SK-N-SH treated with all-trans-retinoic acid at 6 μM for 48 hours (cell line): ENCODE measurements at regions not wholly inside any gene's neighbourhood (a gene's known extent, or its start where the extent isn't known, plus 50 kb on each side); places are given as distances from the start of the nearest gene placed in this dataset.

Experiments
- BACH2 ChIP-seq: fragments of 250-450 bp; sonication (Bioruptor Pico); IDR thresholded peaks from 2 replicates; pipeline ENCODE4 v1.9.0; 2021; ENCODE audit warnings: mild to moderate bottlenecking, borderline replicate concordance
- CSDC2 ChIP-seq: fragments of 250-450 bp; sonication (Bioruptor Pico); IDR thresholded peaks from 2 replicates; pipeline ENCODE4 v1.5.0; 2020; ENCODE audit warnings: mild to moderate bottlenecking, moderate library complexity
- TCF4 ChIP-seq: fragments of 250-450 bp; sonication (Bioruptor Pico); IDR thresholded peaks from 2 replicates; pipeline ENCODE4 v1.8.0; 2021; ENCODE audit warnings: mild to moderate bottlenecking, moderate library complexity, borderline replicate concordance

- TF ChIP-seq BACH2 (CRISPR knock-in tag) (no peak), CSDC2 (CRISPR knock-in tag) (no peak), TCF4 (CRISPR knock-in tag) (no peak)
Measured at GRCh38 chr2:120542911-120543527, 192.6 kb upstream of the GLI2 start.
